ENCODE measurements at regions not wholly inside any gene's neighbourhood (a gene's known extent, or its start where the extent isn't known, plus 50 kb on each side); places are given as distances from the start of the nearest gene placed in this dataset.

DNA sequence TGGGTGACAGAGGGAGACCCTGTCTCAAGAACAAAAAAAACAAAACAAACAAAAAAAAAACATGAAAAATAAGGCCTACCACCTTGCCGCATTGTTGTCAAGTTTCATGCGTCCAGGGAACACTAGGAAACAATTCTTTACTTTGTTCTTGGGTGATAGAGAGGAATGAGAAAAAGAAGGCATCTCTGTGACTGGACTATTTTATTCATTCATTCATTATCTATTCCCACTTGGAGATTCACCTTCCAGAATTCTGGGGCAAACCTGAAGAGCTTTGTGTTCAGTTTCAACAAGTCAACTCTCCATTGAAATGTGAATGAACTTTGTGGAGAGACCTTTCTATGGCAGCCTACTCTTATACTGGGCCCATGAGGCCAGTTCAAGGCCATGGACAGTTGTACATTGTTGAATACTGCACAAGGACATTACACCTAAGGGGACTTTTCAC, 88.5 kb upstream of the NDUFV2 start:
- Histone ChIP-seq H3K9ac (ENCODE audit: insufficient read depth in 1 of 2, low read depth in 2 of 2, low read length in 2 of 2) (no peak overlapping the region), H3K9me3 (replicated peaks; ENCODE audit: control insufficient read depth, insufficient read depth, low read depth, low read length) (no peaks in the 10 kb centered on the region; the same call in 1 of the 2 replicates), H3K4me2 (ENCODE audit: insufficient read depth, low read length) (no peak overlapping the region), H3K79me2 (ENCODE audit: control insufficient read depth, insufficient read depth, low read length) (no peaks in the 10 kb centered on the region; the same call in 2 of the 3 replicates), H3K27ac (ENCODE audit: extremely low read depth, low read depth, low read length) (peak overlapping the region; percentile 5), H2AFZ (ENCODE audit: low read depth, low read length) (peak overlapping the region; percentile 56), H3K36me3 (ENCODE audit: control insufficient read depth, insufficient read depth, low read length) (no peaks in the 10 kb centered on the region), H3K4me3 (no peak overlapping the region), H3K27me3 (ENCODE audit: control insufficient read depth in 2 of 2, insufficient read depth in 2 of 2, low read length in 2 of 2) (no peaks in the 10 kb centered on the region), H3K4me1 (replicated peaks in 1 of 2; ENCODE audit: control insufficient read depth in 2 of 2, insufficient read depth in 2 of 2, low read length in 2 of 2) (peaks cover 29 to 61% of the 10 kb centered on the region in 2 experiments), H4K20me1 (replicated peaks; ENCODE audit: control insufficient read depth, insufficient read depth, low read length) (no peaks in the 10 kb centered on the region), H3K9me1 (ENCODE audit: control insufficient read depth, insufficient read depth, low read length) (no peaks in the 10 kb centered on the region)
- TSS peak; percentile 98 for BruUV-seq (replicated peaks)
- no peak for DNase-seq (ENCODE audit: extremely low read depth in 1 of 4, low spot score in 3 of 4)
- POLR2A ChIA-PET, result interaction anchor here (0.6 to 1.1 kb wide), 6 partner anchors 8 to 310 kb away, joined by 3 to 4 read pairs (median 3); no protein-coding TSS in a partner anchor
- ATAC-seq, result no peak
- no peak for FAIRE-seq
- in situ Hi-C loops (cut with MboI), result loop anchor here (10.0 kb wide), 1 partner anchor 901 kb away; the partner anchor contains the start of gene VAPA
- intact Hi-C loops (cut with micrococcal nuclease), result no loop called here
- WGBS (ENCODE audit: insufficient coverage, low coverage, missing lambda C conversion rate), result 82% methylated on average over 2 of the region's 2 CpGs
- CTCF ChIA-PET (ENCODE audit: low intra/inter-chr PET ratio), result no interaction called here
- no peak for TF ChIP-seq HSF4 (CRISPR knock-in tag; IDR thresholded peaks at IDR 0.05; ENCODE audit: borderline replicate concordance)
- TF ChIP-seq ELF4 (CRISPR knock-in tag; IDR thresholded peaks at IDR 0.05), result 0 out of 2 replicates have a peak, but pooled peaks have one; percentile 9
- TF ChIP-seq GTF2F1 (IDR thresholded peaks at IDR 0.05; ENCODE audit: low read depth, low read length), result peak; percentile 91; the same call in 1 of the 2 replicates
- TF ChIP-seq SUPT5H (IDR thresholded peaks at IDR 0.05), result peak; percentile 82
- TF ChIP-seq CHCHD3 (CRISPR knock-in tag; IDR thresholded peaks at IDR 0.05), result 0 out of 2 replicates have a peak, but pooled peaks have one; percentile 74
- TF ChIP-seq, protein P1, sequence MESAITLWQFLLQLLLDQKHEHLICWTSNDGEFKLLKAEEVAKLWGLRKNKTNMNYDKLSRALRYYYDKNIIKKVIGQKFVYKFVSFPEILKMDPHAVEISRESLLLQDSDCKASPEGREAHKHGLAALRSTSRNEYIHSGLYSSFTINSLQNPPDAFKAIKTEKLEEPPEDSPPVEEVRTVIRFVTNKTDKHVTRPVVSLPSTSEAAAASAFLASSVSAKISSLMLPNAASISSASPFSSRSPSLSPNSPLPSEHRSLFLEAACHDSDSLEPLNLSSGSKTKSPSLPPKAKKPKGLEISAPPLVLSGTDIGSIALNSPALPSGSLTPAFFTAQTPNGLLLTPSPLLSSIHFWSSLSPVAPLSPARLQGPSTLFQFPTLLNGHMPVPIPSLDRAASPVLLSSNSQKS (CRISPR knock-in tag; IDR thresholded peaks at IDR 0.05), result no peak
- TF ChIP-seq, protein P2, sequence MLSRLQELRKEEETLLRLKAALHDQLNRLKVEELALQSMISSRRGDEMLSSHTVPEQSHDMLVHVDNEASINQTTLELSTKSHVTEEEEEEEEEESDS (CRISPR knock-in tag; IDR thresholded peaks at IDR 0.05), result peak; percentile 66
- peak; percentile 45 for TF ChIP-seq ZNF316 (IDR thresholded peaks at IDR 0.05)
- TF ChIP-seq KDM5B (IDR thresholded peaks at IDR 0.05; ENCODE audit: insufficient replicate concordance, low read depth, low read length), result peak; percentile 49
- TF ChIP-seq, protein P3, sequence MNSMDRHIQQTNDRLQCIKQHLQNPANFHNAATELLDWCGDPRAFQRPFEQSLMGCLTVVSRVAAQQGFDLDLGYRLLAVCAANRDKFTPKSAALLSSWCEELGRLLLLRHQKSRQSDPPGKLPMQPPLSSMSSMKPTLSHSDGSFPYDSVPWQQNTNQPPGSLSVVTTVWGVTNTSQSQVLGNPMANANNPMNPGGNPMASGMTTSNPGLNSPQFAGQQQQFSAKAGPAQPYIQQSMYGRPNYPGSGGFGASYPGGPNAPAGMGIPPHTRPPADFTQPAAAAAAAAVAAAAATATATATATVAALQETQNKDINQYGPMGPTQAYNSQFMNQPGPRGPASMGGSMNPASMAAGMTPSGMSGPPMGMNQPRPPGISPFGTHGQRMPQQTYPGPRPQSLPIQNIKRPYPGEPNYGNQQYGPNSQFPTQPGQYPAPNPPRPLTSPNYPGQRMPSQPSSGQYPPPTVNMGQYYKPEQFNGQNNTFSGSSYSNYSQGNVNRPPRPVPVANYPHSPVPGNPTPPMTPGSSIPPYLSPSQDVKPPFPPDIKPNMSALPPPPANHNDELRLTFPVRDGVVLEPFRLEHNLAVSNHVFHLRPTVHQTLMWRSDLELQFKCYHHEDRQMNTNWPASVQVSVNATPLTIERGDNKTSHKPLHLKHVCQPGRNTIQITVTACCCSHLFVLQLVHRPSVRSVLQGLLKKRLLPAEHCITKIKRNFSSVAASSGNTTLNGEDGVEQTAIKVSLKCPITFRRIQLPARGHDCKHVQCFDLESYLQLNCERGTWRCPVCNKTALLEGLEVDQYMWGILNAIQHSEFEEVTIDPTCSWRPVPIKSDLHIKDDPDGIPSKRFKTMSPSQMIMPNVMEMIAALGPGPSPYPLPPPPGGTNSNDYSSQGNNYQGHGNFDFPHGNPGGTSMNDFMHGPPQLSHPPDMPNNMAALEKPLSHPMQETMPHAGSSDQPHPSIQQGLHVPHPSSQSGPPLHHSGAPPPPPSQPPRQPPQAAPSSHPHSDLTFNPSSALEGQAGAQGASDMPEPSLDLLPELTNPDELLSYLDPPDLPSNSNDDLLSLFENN (IDR thresholded peaks at IDR 0.05; ENCODE audit: low read depth in 2 of 2, low read length in 2 of 2), result peak in 1 of 2 experiments; percentile 64; a peak in 1 of 4 replicates
- TF ChIP-seq, protein P4, sequence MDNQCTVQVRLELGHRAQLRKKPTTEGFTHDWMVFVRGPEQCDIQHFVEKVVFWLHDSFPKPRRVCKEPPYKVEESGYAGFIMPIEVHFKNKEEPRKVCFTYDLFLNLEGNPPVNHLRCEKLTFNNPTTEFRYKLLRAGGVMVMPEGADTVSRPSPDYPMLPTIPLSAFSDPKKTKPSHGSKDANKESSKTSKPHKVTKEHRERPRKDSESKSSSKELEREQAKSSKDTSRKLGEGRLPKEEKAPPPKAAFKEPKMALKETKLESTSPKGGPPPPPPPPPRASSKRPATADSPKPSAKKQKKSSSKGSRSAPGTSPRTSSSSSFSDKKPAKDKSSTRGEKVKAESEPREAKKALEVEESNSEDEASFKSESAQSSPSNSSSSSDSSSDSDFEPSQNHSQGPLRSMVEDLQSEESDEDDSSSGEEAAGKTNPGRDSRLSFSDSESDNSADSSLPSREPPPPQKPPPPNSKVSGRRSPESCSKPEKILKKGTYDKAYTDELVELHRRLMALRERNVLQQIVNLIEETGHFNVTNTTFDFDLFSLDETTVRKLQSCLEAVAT (IDR thresholded peaks at IDR 0.05), result 0 out of 4 replicates have a peak, but pooled peaks of 1 of the 2 experiments have one; percentile 24
- TF ChIP-seq, protein P5, sequence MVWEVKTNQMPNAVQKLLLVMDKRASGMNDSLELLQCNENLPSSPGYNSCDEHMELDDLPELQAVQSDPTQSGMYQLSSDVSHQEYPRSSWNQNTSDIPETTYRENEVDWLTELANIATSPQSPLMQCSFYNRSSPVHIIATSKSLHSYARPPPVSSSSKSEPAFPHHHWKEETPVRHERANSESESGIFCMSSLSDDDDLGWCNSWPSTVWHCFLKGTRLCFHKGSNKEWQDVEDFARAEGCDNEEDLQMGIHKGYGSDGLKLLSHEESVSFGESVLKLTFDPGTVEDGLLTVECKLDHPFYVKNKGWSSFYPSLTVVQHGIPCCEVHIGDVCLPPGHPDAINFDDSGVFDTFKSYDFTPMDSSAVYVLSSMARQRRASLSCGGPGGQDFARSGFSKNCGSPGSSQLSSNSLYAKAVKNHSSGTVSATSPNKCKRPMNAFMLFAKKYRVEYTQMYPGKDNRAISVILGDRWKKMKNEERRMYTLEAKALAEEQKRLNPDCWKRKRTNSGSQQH (CRISPR knock-in tag; IDR thresholded peaks at IDR 0.05), result peak; percentile 64; the same call in 1 of the 2 replicates
- TF ChIP-seq POLR2G (IDR thresholded peaks at IDR 0.05; ENCODE audit: low read depth, low read length), result peak; percentile 49; the same call in 1 of the 2 replicates
- peak in 1 of 2 experiments; percentile 29; a peak in 1 of 4 replicates for TF ChIP-seq TBL1XR1 (IDR thresholded peaks at IDR 0.05; ENCODE audit: low read length in 2 of 2)
- TF ChIP-seq POLR2B (IDR thresholded peaks at IDR 0.05; ENCODE audit: low read depth, partially characterized antibody), result peak; percentile 60
- TF ChIP-seq POLR2A (conservative IDR thresholded peaks at IDR 0.05), result peak; percentile 91

All from K562 (cell line).